Prostate gland (tissue), 2 donors: ENCODE measurements at regions not wholly inside any gene's neighbourhood (a gene's known extent, or its start where the extent isn't known, plus 50 kb on each side); places are given as distances from the start of the nearest gene placed in this dataset.

Experiments
- CTCF ChIP-seq, 4 experiments: fragments of 200-600 bp in 2 of 4; fragments of 450-650 bp in 2 of 4; sonication (generic) in 2 of 4; IDR thresholded peaks; 1 replicate in 3 of 4; 2 replicates in 1 of 4; pipeline ENCODE4 v1.5.1; 2016 to 2019; ENCODE audit warnings: antibody characterized with exemption in 4 of 4, mild to moderate bottlenecking in 2 of 4, moderate library complexity in 2 of 4
- POLR2A ChIP-seq: fragments of 450-650 bp; IDR thresholded peaks from one replicate; pipeline ENCODE4 v1.6.1; 2016; ENCODE audit warnings: antibody characterized with exemption, mild to moderate bottlenecking

GRCh38 chr20:57064836-57065235 is 201.6 kb downstream of the BMP7 start:
- TF ChIP-seq CTCF (IDR thresholded peaks at IDR 0.05) (no peak), POLR2A (no peak)
